ENCODE measurements at regions not wholly inside any gene's neighbourhood (a gene's known extent, or its start where the extent isn't known, plus 50 kb on each side); places are given as distances from the start of the nearest gene placed in this dataset.
A peak's percentile ranks its signal among the peaks of the same experiment; 100 is the strongest.

GRCh38 chr5:86536396-86536795 is 81.3 kb upstream of the COX7C start:
- no peak overlapping the region for H3K4me3 ChIP-seq (ENCODE audit: low read depth, low read length)
- no peak for DNase-seq (ENCODE audit: low read depth)
- TF ChIP-seq MAX (IDR thresholded peaks at IDR 0.05; ENCODE audit: low read depth, low read length) (no peak), CTCF (IDR thresholded peaks at IDR 0.05; ENCODE audit: low read depth, low read length) (no peak), MYC (IDR thresholded peaks at IDR 0.05; ENCODE audit: low read depth, low read length) (no peak), POLR2A (IDR thresholded peaks at IDR 0.05; ENCODE audit: extremely low read depth, insufficient read length) (no peak)

- DNase-seq (ENCODE audit: low read depth) = no peak
- no peak overlapping the region for H3K4me3 ChIP-seq (ENCODE audit: low read depth, low read length)
- TF ChIP-seq MYC (IDR thresholded peaks at IDR 0.05; ENCODE audit: low read depth, low read length) (no peak), POLR2A (IDR thresholded peaks at IDR 0.05; ENCODE audit: extremely low read depth, insufficient read length) (no peak), CTCF (IDR thresholded peaks at IDR 0.05; ENCODE audit: low read depth, low read length) (no peak), MAX (IDR thresholded peaks at IDR 0.05; ENCODE audit: low read depth, low read length) (no peak)
These were observed 75.2 kb upstream of the COX7C start for GRCh38 chr5:86542532-86542931.

- no peak for DNase-seq (ENCODE audit: low read depth)
- TF ChIP-seq POLR2A (IDR thresholded peaks at IDR 0.05; ENCODE audit: extremely low read depth, insufficient read length) (no peak), MAX (IDR thresholded peaks at IDR 0.05; ENCODE audit: low read depth, low read length) (no peak)
- no peak overlapping the region for H3K4me3 ChIP-seq (ENCODE audit: low read depth, low read length)
These were observed 71.7 kb upstream of the COX7C start for GRCh38 chr5:86546044-86546443.

- TF ChIP-seq MAX (IDR thresholded peaks at IDR 0.05; ENCODE audit: low read depth, low read length) (no peak), POLR2A (IDR thresholded peaks at IDR 0.05; ENCODE audit: extremely low read depth, insufficient read length) (no peak), CTCF (IDR thresholded peaks at IDR 0.05; ENCODE audit: low read depth, low read length) (peak; percentile 4), MYC (IDR thresholded peaks at IDR 0.05; ENCODE audit: low read depth, low read length) (no peak)
- no peak overlapping the region for H3K4me3 ChIP-seq (ENCODE audit: low read depth, low read length)
- DNase-seq (ENCODE audit: low read depth) = no peak
These were observed 71.2 kb upstream of the COX7C start for GRCh38 chr5:86546582-86546981.

- TF ChIP-seq MAX (IDR thresholded peaks at IDR 0.05; ENCODE audit: low read depth, low read length) = no peak
- no peak for TF ChIP-seq POLR2A (IDR thresholded peaks at IDR 0.05; ENCODE audit: extremely low read depth, insufficient read length)
- no peak for TF ChIP-seq CTCF (IDR thresholded peaks at IDR 0.05; ENCODE audit: low read depth, low read length)
- no peak for TF ChIP-seq MYC (IDR thresholded peaks at IDR 0.05; ENCODE audit: low read depth, low read length)
- no peak for DNase-seq (ENCODE audit: low read depth)
- H3K4me3 ChIP-seq (ENCODE audit: low read depth, low read length) = no peak overlapping the region
These were observed 63.1 kb upstream of the COX7C start for GRCh38 chr5:86554638-86555037.

GRCh38 chr5:86557920-86558319 is 59.8 kb upstream of the COX7C start:
- H3K4me3 ChIP-seq (ENCODE audit: low read depth, low read length) = no peak overlapping the region
- TF ChIP-seq CTCF (IDR thresholded peaks at IDR 0.05; ENCODE audit: low read depth, low read length) = no peak
- no peak for TF ChIP-seq MAX (IDR thresholded peaks at IDR 0.05; ENCODE audit: low read depth, low read length)
- no peak for TF ChIP-seq POLR2A (IDR thresholded peaks at IDR 0.05; ENCODE audit: extremely low read depth, insufficient read length)
- TF ChIP-seq MYC (IDR thresholded peaks at IDR 0.05; ENCODE audit: low read depth, low read length) = no peak
- DNase-seq (ENCODE audit: low read depth) = no peak

Data from NB4 (cell line).